ENCODE measurements at regions not wholly inside any gene's neighbourhood (a gene's known extent, or its start where the extent isn't known, plus 50 kb on each side); places are given as distances from the start of the nearest gene placed in this dataset.

DNA sequence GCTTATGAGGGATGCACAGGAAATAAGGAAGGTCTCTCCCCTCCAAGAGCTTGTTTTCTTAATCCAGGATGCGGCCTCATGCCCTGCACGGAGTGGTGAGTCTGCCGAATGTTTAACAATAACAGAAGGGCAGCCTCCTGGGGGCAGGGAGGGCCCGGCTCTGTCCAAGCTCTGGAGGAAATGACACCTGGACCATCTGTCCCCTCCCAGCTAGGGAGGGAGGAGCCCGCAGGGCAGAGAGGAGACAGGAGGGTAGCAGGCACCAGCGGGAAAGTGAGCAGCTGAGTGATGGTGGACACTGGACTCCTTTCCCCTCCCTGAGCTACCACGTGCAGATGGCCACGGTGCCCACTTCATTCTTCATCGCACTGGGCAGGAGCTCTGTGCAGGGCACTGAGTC lies 398.2 kb upstream of the MYT1L start:
- TF ChIP-seq CTCF (IDR thresholded peaks at IDR 0.05) (no peak), EZH2 (IDR thresholded peaks at IDR 0.05; ENCODE audit: borderline replicate concordance, insufficient read depth, low read depth, low read length, poor library complexity, severe bottlenecking) (no peak)
